ENCODE measurements at regions not wholly inside any gene's neighbourhood (a gene's known extent, or its start where the extent isn't known, plus 50 kb on each side); places are given as distances from the start of the nearest gene placed in this dataset.

- TF ChIP-seq EZH2 (IDR thresholded peaks at IDR 0.05; ENCODE audit: insufficient read depth, poor library complexity, severe bottlenecking): no peak
- no peak for TF ChIP-seq EZH2phosphoT487 (IDR thresholded peaks at IDR 0.05; ENCODE audit: insufficient read depth, low read depth)
These were observed 1419.9 kb upstream of the TMEM132C start for GRCh38 chr12:126847005-126847629.

Data from GM23248 (cell line).